ENCODE measurements at regions not wholly inside any gene's neighbourhood (a gene's known extent, or its start where the extent isn't known, plus 50 kb on each side); places are given as distances from the start of the nearest gene placed in this dataset.
"Not testable (repeated sequence)": the region's sequence is repeated elsewhere in the genome, so short reads cannot be mapped to it uniquely, and the experiment has no call there.

DNA sequence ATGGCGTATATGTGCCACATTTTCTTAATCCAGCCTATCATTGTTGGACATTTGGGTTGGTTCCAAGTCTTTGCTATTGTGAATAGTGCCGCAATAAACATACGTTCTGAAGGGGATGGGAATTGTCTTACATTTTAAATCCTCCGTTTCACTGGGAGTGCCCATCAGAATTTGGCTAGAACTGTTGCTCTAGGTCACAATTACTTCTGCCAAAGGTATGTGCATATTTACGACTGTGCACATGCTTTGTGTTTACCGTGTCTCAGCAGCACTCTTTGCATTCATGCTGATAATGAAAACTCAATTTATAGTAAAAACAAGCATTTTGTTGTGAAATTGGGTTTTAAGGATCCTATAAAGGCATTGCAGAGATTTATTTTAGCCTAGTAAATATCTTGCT is 151.9 kb upstream of the ZNF618 start:
- POLR2A ChIA-PET = no interaction called here
- intact Hi-C loops (cut with DNase I, micrococcal nuclease) = no loop called here
- Mint-ChIP-seq H3K4me3 (no peak overlapping the region), H3K27ac (no peak overlapping the region), H3K4me1 (no peaks in the 10 kb centered on the region), H3K9me3 (ENCODE audit: low read depth) (no peaks in the 10 kb centered on the region), H3K27me3 (peaks cover 8% of the 10 kb centered on the region), H3K36me3 (ENCODE audit: low read depth) (no peaks in the 10 kb centered on the region)
- ATAC-seq (no peak), DNase-seq (no peak)
- CTCF ChIA-PET = no interaction called here

GRCh38 chr9:113728989-113729388 is 147.1 kb upstream of the ZNF618 start:
- no peaks in the 10 kb centered on the region for H3K4me1 Mint-ChIP-seq
- CTCF ChIA-PET = no interaction called here

DNA sequence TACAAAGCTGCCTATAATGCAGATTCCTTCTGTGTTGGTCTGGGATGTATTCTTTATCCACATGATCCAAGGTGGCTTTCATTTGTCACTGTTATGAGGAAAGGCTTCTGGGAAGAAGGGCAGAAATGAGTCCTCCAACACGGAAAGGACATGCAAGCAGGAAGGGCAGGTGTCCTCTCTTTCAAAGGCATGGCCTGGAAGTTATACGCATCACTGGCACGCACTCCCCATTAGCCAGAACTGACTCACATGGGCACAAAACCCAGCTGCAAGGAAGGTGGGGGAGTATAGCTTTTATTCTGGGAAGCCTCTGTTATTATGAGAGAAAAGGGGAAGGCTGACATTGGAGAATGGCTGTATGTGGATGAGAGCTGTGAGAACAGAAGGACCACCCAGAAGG is 141.3 kb upstream of the ZNF618 start:
- Mint-ChIP-seq H3K36me3 (ENCODE audit: low read depth) (no peaks in the 10 kb centered on the region), H3K27me3 (peaks cover 11% of the 10 kb centered on the region), H3K27ac (no peak overlapping the region), H3K4me3 (no peak overlapping the region), H3K9me3 (ENCODE audit: low read depth) (peaks cover 7% of the 10 kb centered on the region), H3K4me1 (no peaks in the 10 kb centered on the region)
- DNase-seq (no peak), ATAC-seq (no peak)
- CTCF ChIA-PET = interaction anchor here (1.1 kb wide), 1 partner anchor 15 kb away, joined by 4 read pairs; no protein-coding TSS in a partner anchor
- intact Hi-C loops (cut with DNase I, micrococcal nuclease) = no loop called here
- POLR2A ChIA-PET = no interaction called here

More at GRCh38 chr9:113728989-113729388, 147.1 kb upstream of the ZNF618 start:
- DNase-seq (no peak), ATAC-seq (no peak)
- POLR2A ChIA-PET = no interaction called here
- Mint-ChIP-seq H3K27ac (no peak overlapping the region), H3K36me3 (ENCODE audit: low read depth) (no peaks in the 10 kb centered on the region), H3K4me3 (no peak overlapping the region), H3K27me3 (peaks cover 8% of the 10 kb centered on the region), H3K9me3 (ENCODE audit: low read depth) (peaks cover 9% of the 10 kb centered on the region)
- intact Hi-C loops (cut with DNase I, micrococcal nuclease) = no loop called here

- ChIA-PET CTCF (interaction anchor here (0.6 to 2.3 kb wide), 10 partner anchors 9 to 783 kb away, joined by 3 to 8 read pairs (median 4); no protein-coding TSS in a partner anchor), POLR2A (no interaction called here)
- Mint-ChIP-seq H3K27ac (no peak overlapping the region), H3K9me3 (ENCODE audit: low read depth) (peaks cover 3% of the 10 kb centered on the region), H3K4me1 (no peaks in the 10 kb centered on the region), H3K27me3 (peaks cover 7% of the 10 kb centered on the region), H3K36me3 (ENCODE audit: low read depth) (no peaks in the 10 kb centered on the region), H3K4me3 (no peak overlapping the region)
- DNase-seq = peak; percentile 54
- intact Hi-C loops (cut with DNase I, micrococcal nuclease) = loop anchor here in 1 of 2 experiments (1.0 kb wide), 2 partner anchors 140 to 226 kb away; no protein-coding TSS in a partner anchor
- ATAC-seq = no peak
Measured at GRCh38 chr9:113737517-113738271, 138.4 kb upstream of the ZNF618 start.

- H3K36me3 Mint-ChIP-seq (ENCODE audit: low read depth) = no peaks in the 10 kb centered on the region
- intact Hi-C loops (cut with DNase I, micrococcal nuclease) = no loop called here
- no peaks in the 10 kb centered on the region for H3K4me1 Mint-ChIP-seq
- ChIA-PET POLR2A (interaction anchor here (0.7 kb wide), 1 partner anchor 198 kb away, joined by 3 read pairs; no protein-coding TSS in a partner anchor), CTCF (interaction anchor here (0.7 to 1.7 kb wide), 3 partner anchors 45 to 904 kb away, joined by 3 to 4 read pairs (median 4); no protein-coding TSS in a partner anchor)
- ATAC-seq (no peak), DNase-seq (no peak)
- no peak overlapping the region for H3K4me3 Mint-ChIP-seq
- H3K27me3 Mint-ChIP-seq = peaks cover 9% of the 10 kb centered on the region
- no peak overlapping the region for H3K27ac Mint-ChIP-seq
- peaks cover 3% of the 10 kb centered on the region for H3K9me3 Mint-ChIP-seq (ENCODE audit: low read depth)
Measured at GRCh38 chr9:113738496-113738892, 137.6 kb upstream of the ZNF618 start.

DNA sequence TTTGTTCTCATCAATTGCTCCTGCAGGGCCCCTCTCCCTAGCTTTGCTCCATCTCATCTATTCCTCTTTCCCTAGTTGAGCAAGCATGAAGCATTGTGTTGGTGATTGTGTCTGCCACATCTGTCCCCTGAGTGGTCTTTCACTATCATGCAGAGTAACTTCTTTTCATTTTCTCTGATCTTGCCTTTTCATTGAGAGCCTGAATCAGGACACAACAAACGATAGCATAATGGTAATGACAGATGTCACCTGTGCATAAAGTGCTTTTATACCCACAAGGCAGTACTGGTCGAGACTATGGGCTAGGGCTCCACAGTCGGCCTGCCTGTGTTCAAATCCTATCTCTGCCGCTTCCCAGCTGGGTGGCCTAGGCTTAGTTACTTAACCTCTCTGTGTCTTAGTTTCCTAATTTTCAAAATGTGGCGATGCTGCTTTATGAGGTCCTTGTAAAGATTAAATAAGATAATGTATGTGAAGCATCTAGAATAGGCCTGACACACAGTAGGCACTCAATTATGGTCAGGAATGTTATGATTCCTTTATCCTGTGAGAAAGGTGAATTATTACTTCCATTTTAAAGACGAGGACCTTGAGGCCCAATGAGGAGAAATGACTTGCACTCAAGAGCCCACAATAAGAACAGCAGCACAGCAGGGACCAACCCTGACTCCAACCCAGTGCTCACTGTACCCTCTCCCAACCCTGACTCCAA is 137.1 kb upstream of the ZNF618 start:
- Mint-ChIP-seq H3K27me3 (peaks cover 9% of the 10 kb centered on the region), H3K36me3 (ENCODE audit: low read depth) (no peaks in the 10 kb centered on the region), H3K27ac (no peak overlapping the region), H3K9me3 (ENCODE audit: low read depth) (peaks cover 3% of the 10 kb centered on the region), H3K4me1 (no peaks in the 10 kb centered on the region), H3K4me3 (no peak overlapping the region)
- POLR2A ChIA-PET = interaction anchor here (0.7 kb wide), 1 partner anchor 198 kb away, joined by 3 read pairs; no protein-coding TSS in a partner anchor
- intact Hi-C loops (cut with DNase I, micrococcal nuclease) = no loop called here
- CTCF ChIA-PET = interaction anchor here (0.7 to 1.7 kb wide), 3 partner anchors 46 to 904 kb away, joined by 3 to 4 read pairs (median 4); no protein-coding TSS in a partner anchor
- DNase-seq (peak; percentile 19), ATAC-seq (peak; percentile 72)

GRCh38 chr9:113739605-113740507 is 136.3 kb upstream of the ZNF618 start:
- H3K27ac Mint-ChIP-seq; H3K4me3 Mint-ChIP-seq; intact Hi-C loops (cut with DNase I, micrococcal nuclease); H3K9me3 Mint-ChIP-seq (ENCODE audit: low read depth); POLR2A ChIA-PET; ATAC-seq; DNase-seq; H3K27me3 Mint-ChIP-seq; H3K4me1 Mint-ChIP-seq; H3K36me3 Mint-ChIP-seq (ENCODE audit: low read depth): not testable (repeated sequence)
- CTCF ChIA-PET = interaction anchor here (1.0 kb wide), 1 partner anchor 47 kb away, joined by 4 read pairs; no protein-coding TSS in a partner anchor

DNA sequence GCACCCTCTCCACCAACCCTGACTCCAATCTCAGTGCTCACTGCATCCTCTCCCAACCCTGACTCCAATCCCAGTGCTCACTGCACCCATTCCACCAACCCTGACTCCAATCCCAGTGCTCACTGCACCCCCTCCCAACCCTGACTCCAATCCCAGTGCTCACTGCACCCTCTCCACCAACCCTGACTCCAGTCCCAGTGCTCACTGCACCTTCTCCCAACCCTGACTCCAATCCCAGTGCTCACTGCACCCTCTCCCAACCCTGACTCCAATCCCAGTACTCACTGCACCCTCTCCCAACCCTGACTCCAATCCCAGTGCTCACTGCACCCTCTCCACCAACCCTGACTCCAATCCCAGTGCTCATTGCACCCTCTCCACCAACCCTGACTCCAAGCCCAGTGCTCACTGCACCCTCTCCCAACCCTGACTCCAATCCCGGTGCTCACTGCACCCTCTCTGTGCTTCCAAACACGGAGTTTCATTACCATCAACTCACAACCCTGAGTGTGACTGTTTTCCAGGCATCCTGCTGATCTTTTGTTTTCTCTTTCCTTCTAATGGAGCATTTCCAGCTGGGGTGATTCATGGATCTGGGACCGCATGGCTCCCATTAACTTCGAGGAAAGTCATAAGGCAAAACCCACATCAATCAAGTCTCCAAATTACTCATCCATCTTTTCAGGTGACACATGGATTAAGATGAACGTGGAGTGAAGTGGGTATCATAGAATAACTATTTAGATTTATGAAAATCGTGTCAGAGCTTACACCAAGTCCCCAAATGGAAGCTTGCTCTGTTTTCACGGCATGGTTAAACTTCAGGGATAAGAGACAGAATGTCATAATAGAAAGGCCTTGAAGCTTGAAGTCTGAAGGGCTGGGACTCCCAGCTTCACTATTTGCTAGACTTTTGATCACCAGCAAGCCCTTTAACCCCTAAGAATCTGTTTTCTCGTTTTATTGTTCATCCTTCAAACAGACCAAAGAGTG is 135.3 kb upstream of the ZNF618 start:
- H3K4me3 Mint-ChIP-seq; intact Hi-C loops (cut with DNase I, micrococcal nuclease); H3K4me1 Mint-ChIP-seq; POLR2A ChIA-PET; H3K9me3 Mint-ChIP-seq (ENCODE audit: low read depth); H3K36me3 Mint-ChIP-seq (ENCODE audit: low read depth); H3K27ac Mint-ChIP-seq; H3K27me3 Mint-ChIP-seq: not testable (repeated sequence)
- CTCF ChIA-PET = interaction anchor here (0.6 kb wide), 1 partner anchor 231 kb away, joined by 3 read pairs; no protein-coding TSS in a partner anchor
- DNase-seq (peak; percentile 18), ATAC-seq (peak; percentile 45)

DNA sequence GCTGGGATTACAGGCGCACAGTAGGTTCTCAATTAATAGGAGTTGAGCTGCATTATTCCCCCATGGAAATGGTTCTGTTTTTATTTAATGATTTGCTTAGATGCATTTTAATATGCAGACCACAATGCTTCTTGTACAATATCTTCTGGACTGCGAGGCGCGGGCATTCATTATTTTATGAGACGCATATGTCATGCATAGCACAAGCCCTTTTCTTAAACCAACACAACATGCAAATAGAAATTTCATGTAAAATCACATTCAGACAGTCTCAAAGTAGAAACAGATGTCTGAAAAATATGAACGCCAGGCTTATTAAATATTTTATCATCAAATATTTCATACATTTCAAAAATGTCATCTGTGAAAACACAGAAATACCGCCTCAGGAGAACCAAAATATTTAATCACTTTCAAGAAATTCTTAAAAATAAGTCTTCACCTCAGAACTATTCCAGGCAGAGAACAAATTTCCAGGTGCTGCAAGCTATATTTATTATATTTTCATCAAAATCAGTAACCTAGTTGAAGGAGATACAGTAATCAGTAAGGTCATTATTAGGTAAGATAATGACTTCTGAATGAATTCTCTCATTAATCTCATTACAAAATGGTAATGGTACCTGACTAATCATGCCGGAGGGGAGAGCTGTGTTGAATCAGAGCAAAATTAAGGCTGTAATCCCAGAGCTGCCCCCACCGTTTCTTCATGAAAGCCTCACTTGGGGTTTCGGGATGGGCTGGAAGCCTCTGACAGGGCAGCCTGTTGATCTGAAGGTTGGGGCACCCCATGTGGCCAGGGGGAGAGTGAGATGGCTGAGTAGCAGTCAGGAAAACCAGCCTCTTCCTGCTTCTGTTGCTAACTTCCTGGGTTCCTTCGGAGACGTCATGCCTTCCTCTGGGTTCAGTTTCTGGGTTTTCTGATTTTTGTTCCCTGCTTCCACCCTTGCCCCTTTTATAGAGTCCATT is 133.9 kb upstream of the ZNF618 start:
- CTCF ChIA-PET = interaction anchor here (0.6 kb wide), 2 partner anchors 144 to 232 kb away, joined by 3 to 4 read pairs; no protein-coding TSS in a partner anchor
- DNase-seq = no peak
- peaks cover 3% of the 10 kb centered on the region for H3K9me3 Mint-ChIP-seq (ENCODE audit: low read depth)

More for the DNA sequence above, 133.9 kb upstream of the ZNF618 start:
- no peak overlapping the region for H3K4me3 Mint-ChIP-seq
- H3K36me3 Mint-ChIP-seq (ENCODE audit: low read depth) = no peaks in the 10 kb centered on the region
- no peaks in the 10 kb centered on the region for H3K4me1 Mint-ChIP-seq
- ATAC-seq = no peak
- peaks cover 9% of the 10 kb centered on the region for H3K27me3 Mint-ChIP-seq
- H3K27ac Mint-ChIP-seq = no peak overlapping the region
- POLR2A ChIA-PET = no interaction called here
- intact Hi-C loops (cut with DNase I, micrococcal nuclease) = no loop called here

Measured in activated CD4-positive, alpha-beta T cell treated with anti-CD3 and anti-CD28 coated beads for 36 hours (primary cell).